Endothelial cell (in vitro differentiated cells): ENCODE measurements at regions not wholly inside any gene's neighbourhood (a gene's known extent, or its start where the extent isn't known, plus 50 kb on each side); places are given as distances from the start of the nearest gene placed in this dataset.

ENCODE experiments used
- DNase-seq: peaks from one replicate; pipeline ENCODE4 v3.0.0; 2021; ENCODE audit warnings: low spot score
- H3K27ac Mint-ChIP-seq: one replicate; pipeline ENCODE4 v1.8.0; 2021; ENCODE audit warnings: mixed read lengths, inconsistent platforms; ENCODE audit not compliant: unreplicated experiment
- H3K27me3 Mint-ChIP-seq: one replicate; pipeline ENCODE4 v1.8.0; 2021; ENCODE audit warnings: mild to moderate bottlenecking, moderate library complexity, mixed read lengths, inconsistent platforms; ENCODE audit not compliant: unreplicated experiment
- H3K36me3 Mint-ChIP-seq: one replicate; pipeline ENCODE4 v1.8.0; 2021; ENCODE audit warnings: mild to moderate bottlenecking, low read depth, mixed read lengths, inconsistent platforms; ENCODE audit not compliant: unreplicated experiment
- H3K4me1 Mint-ChIP-seq: one replicate; pipeline ENCODE4 v1.8.0; 2021; ENCODE audit warnings: mild to moderate bottlenecking, mixed read lengths, inconsistent platforms; ENCODE audit not compliant: unreplicated experiment
- H3K4me3 Mint-ChIP-seq: one replicate; pipeline ENCODE4 v1.8.0; 2021; ENCODE audit warnings: mild to moderate bottlenecking, mixed read lengths, inconsistent platforms; ENCODE audit not compliant: unreplicated experiment
- H3K9me3 Mint-ChIP-seq: one replicate; pipeline ENCODE4 v1.8.0; 2021; ENCODE audit warnings: mixed read lengths, inconsistent platforms; ENCODE audit not compliant: unreplicated experiment
- TF ChIP-seq, protein P1 (sequence below): fragments of 200-600 bp; sonication (generic); IDR thresholded peaks from one replicate; pipeline ENCODE4 v1.5.0; 2021; ENCODE audit warnings: antibody characterized with exemption; ENCODE audit not compliant: unreplicated experiment

GRCh38 chr4:161247831-161248230, 916.0 kb downstream of the FSTL5 start:
- Mint-ChIP-seq H3K4me3 (no peak overlapping the region), H3K4me1 (no peaks in the 10 kb centered on the region), H3K27me3 (peaks cover 3% of the 10 kb centered on the region), H3K36me3 (no peaks in the 10 kb centered on the region), H3K27ac (no peak overlapping the region), H3K9me3 (peaks cover 4% of the 10 kb centered on the region)
- TF ChIP-seq, protein P1, sequence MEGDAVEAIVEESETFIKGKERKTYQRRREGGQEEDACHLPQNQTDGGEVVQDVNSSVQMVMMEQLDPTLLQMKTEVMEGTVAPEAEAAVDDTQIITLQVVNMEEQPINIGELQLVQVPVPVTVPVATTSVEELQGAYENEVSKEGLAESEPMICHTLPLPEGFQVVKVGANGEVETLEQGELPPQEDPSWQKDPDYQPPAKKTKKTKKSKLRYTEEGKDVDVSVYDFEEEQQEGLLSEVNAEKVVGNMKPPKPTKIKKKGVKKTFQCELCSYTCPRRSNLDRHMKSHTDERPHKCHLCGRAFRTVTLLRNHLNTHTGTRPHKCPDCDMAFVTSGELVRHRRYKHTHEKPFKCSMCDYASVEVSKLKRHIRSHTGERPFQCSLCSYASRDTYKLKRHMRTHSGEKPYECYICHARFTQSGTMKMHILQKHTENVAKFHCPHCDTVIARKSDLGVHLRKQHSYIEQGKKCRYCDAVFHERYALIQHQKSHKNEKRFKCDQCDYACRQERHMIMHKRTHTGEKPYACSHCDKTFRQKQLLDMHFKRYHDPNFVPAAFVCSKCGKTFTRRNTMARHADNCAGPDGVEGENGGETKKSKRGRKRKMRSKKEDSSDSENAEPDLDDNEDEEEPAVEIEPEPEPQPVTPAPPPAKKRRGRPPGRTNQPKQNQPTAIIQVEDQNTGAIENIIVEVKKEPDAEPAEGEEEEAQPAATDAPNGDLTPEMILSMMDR = no peak
- no peak for DNase-seq

DNA sequence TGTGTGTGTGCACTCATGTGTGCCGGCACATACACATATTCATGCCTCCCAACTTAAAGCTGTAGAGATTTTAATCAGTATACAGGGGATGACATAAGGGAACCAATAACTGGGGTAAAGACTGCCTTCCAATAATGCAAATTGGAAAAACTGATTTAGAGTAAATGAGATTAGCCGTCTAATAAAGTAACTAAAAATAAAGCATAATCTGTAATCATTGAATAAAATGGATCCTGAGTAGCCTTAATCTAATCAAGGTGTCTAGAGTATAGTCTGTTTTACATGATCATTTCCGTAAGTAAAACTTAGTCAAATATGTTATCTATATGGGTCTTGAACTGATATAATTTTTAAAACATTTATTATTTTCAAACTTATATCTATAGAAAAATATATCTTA, 925.8 kb downstream of the FSTL5 start:
- Mint-ChIP-seq H3K4me1 (peaks cover 3% of the 10 kb centered on the region), H3K27me3 (no peaks in the 10 kb centered on the region), H3K27ac (no peak overlapping the region), H3K36me3 (no peaks in the 10 kb centered on the region), H3K4me3 (no peak overlapping the region), H3K9me3 (no peaks in the 10 kb centered on the region)
- TF ChIP-seq, protein P1 = no peak
- DNase-seq = no peak

DNA sequence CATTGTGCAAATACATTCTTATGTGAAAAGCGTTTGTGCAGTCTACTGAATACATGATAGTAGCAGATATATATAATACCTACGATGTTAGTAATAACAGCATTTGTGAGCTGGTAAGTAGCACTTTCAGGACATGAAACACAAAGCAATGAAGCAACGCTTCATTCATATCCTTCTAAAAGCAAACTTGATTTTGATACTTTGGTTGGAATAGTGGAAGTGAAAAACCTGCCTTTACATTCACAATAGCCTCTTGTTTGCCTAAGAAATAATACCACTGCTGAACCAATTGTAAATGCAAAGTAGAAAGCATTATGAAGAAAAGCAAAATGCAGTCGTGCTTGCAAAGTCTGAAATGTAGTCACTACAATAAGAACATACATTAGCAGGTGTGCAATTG, 926.3 kb downstream of the FSTL5 start:
- no peak for DNase-seq
- H3K4me3 Mint-ChIP-seq = no peak overlapping the region
- no peaks in the 10 kb centered on the region for H3K9me3 Mint-ChIP-seq
- TF ChIP-seq, protein P1 = no peak
- H3K4me1 Mint-ChIP-seq = peaks cover 3% of the 10 kb centered on the region
- H3K27ac Mint-ChIP-seq = no peak overlapping the region
- H3K36me3 Mint-ChIP-seq = no peaks in the 10 kb centered on the region
- H3K27me3 Mint-ChIP-seq = no peaks in the 10 kb centered on the region

GRCh38 chr4:161225327-161225726, 938.5 kb downstream of the FSTL5 start:
- Mint-ChIP-seq H3K27me3 (no peaks in the 10 kb centered on the region), H3K4me3 (no peak overlapping the region), H3K4me1 (no peaks in the 10 kb centered on the region), H3K27ac (no peak overlapping the region), H3K36me3 (peaks cover 5% of the 10 kb centered on the region), H3K9me3 (peaks cover 8% of the 10 kb centered on the region)
- TF ChIP-seq, protein P1 = no peak
- no peak for DNase-seq

DNA sequence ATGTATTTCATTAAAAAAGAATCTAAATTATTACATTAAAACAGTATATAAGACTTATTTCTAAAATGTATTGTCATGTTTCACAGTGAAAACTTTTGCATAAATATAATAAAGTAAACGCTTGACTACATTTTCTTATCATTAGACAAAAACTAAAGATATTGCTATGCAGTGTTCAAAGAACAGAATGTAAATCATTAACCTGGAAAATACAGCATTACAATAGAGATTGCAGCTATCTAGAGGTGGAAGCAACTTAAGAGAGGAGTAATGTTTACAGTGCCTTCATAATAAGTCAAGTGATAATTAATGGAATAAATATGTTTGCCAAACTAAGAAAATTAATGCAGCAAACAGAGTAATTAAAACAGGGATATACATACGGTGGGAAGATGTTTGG, 940.9 kb downstream of the FSTL5 start:
- no peak for DNase-seq
- Mint-ChIP-seq H3K27ac (no peak overlapping the region), H3K36me3 (peaks cover 4% of the 10 kb centered on the region), H3K4me1 (no peaks in the 10 kb centered on the region), H3K27me3 (no peaks in the 10 kb centered on the region), H3K9me3 (peaks cover 3% of the 10 kb centered on the region), H3K4me3 (no peak overlapping the region)
- TF ChIP-seq, protein P1 = no peak
